ENCODE measurements at regions not wholly inside any gene's neighbourhood (a gene's known extent, or its start where the extent isn't known, plus 50 kb on each side); places are given as distances from the start of the nearest gene placed in this dataset.

DNA sequence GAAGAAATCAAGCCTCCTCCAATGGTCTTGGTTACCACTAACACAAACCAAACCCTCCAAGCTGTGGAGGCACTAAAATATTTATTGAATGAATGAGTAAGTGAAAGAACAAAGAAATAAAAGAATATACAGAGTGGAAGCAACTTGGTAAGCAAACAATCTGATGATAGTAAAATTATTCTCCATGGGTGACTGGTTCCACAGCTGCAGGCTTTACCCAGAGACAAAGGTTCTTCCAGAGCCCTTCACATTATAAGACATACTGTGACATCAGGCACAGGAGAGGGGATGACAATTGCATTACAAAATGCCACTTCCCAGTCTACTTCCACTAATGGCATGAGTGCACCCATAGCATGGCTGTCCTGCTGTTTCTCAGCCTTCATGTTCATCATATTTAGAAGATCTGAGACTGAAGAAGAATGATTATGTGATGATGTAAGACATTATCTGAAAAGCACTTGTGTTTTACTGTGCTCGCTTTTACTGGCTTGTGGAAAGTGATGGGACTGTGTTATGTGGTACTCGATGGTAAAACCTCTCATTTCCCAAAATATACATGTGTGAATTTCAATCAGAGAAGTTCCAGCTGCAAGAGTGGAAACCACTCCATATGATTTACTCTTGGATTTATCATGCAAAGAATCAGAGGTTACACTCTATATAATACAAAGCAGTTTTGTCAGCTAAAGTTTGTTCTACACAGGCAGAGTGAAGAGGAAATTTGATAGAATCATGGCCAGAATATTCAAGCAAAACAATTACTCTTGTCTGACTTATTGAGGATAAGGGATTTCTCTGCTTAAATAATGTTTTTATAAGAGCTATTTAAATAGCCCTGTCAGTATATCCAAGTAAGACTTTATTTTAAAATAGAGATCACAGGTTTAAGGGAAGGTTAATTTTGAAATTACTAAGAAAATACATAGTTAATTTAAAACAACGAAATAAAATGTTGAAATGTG, 220.2 kb upstream of the NBEA start:
- 51% methylated on average over 3 of the region's 3 CpGs for WGBS
- Histone ChIP-seq H3K9me3 (ENCODE audit: control insufficient read depth in 4 of 4, low read length in 3 of 4) (no peaks in the 10 kb centered on the region), H3K27me3 (ENCODE audit: control insufficient read depth in 4 of 4, insufficient read depth in 4 of 4, low read length in 3 of 4) (no peaks in the 10 kb centered on the region), H3K27ac (ENCODE audit: low read depth in 1 of 2, low read length in 2 of 2) (no peak overlapping the region), H3K4me1 (ENCODE audit: control insufficient read depth in 4 of 4, insufficient read depth in 4 of 4, low read length in 3 of 4) (no peaks in the 10 kb centered on the region), H3K4me3 (ENCODE audit: low read depth in 1 of 3, low read length in 3 of 3) (no peak overlapping the region), H3K9ac (ENCODE audit: low read depth in 1 of 2, low read length in 2 of 2) (no peak overlapping the region), H3K36me3 (ENCODE audit: control insufficient read depth in 4 of 4, insufficient read depth in 3 of 4, low read depth in 1 of 4, low read length in 3 of 4) (no peaks in the 10 kb centered on the region)
- DNase-seq (ENCODE audit: low spot score) = no peak
- TF ChIP-seq HNF4G (IDR thresholded peaks at IDR 0.05) = no peak
- TF ChIP-seq EGR1 (IDR thresholded peaks at IDR 0.05; ENCODE audit: low read depth in 2 of 2) = no peak
- no peak for TF ChIP-seq TAF1 (conservative IDR thresholded peaks at IDR 0.05)
- TF ChIP-seq, protein P1, sequence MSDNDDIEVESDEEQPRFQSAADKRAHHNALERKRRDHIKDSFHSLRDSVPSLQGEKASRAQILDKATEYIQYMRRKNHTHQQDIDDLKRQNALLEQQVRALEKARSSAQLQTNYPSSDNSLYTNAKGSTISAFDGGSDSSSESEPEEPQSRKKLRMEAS (IDR thresholded peaks at IDR 0.05) = no peak
- TF ChIP-seq YY1 (IDR thresholded peaks at IDR 0.05) = no peak
- TF ChIP-seq SP1 (IDR thresholded peaks at IDR 0.05) = no peak
- no peak for TF ChIP-seq GABPA (IDR thresholded peaks at IDR 0.05 in 1 of 2, conservative IDR thresholded peaks at IDR 0.05 in 1 of 2)
- TF ChIP-seq, protein P2, sequence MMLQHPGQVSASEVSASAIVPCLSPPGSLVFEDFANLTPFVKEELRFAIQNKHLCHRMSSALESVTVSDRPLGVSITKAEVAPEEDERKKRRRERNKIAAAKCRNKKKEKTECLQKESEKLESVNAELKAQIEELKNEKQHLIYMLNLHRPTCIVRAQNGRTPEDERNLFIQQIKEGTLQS (IDR thresholded peaks at IDR 0.05) = no peak
- TF ChIP-seq RXRA (IDR thresholded peaks at IDR 0.05) = no peak

DNA sequence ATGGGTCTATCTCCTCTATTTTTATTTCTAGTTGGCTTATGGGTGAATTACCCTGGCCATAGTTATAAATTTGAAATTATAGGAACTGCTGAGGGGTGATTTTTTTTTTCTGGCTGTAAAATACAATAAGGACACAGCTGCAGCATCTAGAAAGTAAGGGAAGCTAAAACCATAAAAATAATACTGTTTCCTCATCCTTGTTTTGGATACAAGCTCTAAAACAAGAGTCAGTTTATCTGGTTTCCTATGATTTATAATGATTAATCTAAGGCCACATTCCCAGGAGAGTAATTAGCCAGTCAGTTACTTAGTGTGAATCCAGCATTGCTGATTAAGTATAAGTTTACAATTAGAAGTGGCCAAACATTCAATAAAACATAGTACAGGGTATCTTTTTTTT, 219.1 kb upstream of the NBEA start:
- no peak for TF ChIP-seq FOXA2 (IDR thresholded peaks at IDR 0.05)
- TF ChIP-seq GABPA (IDR thresholded peaks at IDR 0.05 in 1 of 2, conservative IDR thresholded peaks at IDR 0.05 in 1 of 2) = no peak
- TF ChIP-seq JUND (IDR thresholded peaks at IDR 0.05) = no peak
- TF ChIP-seq, protein P2 (IDR thresholded peaks at IDR 0.05) = no peak
- no peak for TF ChIP-seq RAD21 (IDR thresholded peaks at IDR 0.05)
- TF ChIP-seq TAF1 (conservative IDR thresholded peaks at IDR 0.05) = no peak
- TF ChIP-seq YY1 (IDR thresholded peaks at IDR 0.05) = no peak
- TF ChIP-seq, protein P3, sequence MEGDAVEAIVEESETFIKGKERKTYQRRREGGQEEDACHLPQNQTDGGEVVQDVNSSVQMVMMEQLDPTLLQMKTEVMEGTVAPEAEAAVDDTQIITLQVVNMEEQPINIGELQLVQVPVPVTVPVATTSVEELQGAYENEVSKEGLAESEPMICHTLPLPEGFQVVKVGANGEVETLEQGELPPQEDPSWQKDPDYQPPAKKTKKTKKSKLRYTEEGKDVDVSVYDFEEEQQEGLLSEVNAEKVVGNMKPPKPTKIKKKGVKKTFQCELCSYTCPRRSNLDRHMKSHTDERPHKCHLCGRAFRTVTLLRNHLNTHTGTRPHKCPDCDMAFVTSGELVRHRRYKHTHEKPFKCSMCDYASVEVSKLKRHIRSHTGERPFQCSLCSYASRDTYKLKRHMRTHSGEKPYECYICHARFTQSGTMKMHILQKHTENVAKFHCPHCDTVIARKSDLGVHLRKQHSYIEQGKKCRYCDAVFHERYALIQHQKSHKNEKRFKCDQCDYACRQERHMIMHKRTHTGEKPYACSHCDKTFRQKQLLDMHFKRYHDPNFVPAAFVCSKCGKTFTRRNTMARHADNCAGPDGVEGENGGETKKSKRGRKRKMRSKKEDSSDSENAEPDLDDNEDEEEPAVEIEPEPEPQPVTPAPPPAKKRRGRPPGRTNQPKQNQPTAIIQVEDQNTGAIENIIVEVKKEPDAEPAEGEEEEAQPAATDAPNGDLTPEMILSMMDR (IDR thresholded peaks at IDR 0.05; ENCODE audit: low read depth, low read length, missing input control) = no peak
- no peak for TF ChIP-seq EGR1 (IDR thresholded peaks at IDR 0.05; ENCODE audit: low read depth in 2 of 2)
- TF ChIP-seq SP1 (IDR thresholded peaks at IDR 0.05) = no peak
- TF ChIP-seq RXRA (IDR thresholded peaks at IDR 0.05) = no peak
- no peak for TF ChIP-seq FOXA1 (IDR thresholded peaks at IDR 0.05)
- TF ChIP-seq NR2F2 (IDR thresholded peaks at IDR 0.05) = no peak
- TF ChIP-seq HNF4G (IDR thresholded peaks at IDR 0.05) = no peak
- TF ChIP-seq, protein P1 (IDR thresholded peaks at IDR 0.05) = no peak
- TF ChIP-seq HNF4A (conservative IDR thresholded peaks at IDR 0.05) = no peak
- TF ChIP-seq, protein P4, sequence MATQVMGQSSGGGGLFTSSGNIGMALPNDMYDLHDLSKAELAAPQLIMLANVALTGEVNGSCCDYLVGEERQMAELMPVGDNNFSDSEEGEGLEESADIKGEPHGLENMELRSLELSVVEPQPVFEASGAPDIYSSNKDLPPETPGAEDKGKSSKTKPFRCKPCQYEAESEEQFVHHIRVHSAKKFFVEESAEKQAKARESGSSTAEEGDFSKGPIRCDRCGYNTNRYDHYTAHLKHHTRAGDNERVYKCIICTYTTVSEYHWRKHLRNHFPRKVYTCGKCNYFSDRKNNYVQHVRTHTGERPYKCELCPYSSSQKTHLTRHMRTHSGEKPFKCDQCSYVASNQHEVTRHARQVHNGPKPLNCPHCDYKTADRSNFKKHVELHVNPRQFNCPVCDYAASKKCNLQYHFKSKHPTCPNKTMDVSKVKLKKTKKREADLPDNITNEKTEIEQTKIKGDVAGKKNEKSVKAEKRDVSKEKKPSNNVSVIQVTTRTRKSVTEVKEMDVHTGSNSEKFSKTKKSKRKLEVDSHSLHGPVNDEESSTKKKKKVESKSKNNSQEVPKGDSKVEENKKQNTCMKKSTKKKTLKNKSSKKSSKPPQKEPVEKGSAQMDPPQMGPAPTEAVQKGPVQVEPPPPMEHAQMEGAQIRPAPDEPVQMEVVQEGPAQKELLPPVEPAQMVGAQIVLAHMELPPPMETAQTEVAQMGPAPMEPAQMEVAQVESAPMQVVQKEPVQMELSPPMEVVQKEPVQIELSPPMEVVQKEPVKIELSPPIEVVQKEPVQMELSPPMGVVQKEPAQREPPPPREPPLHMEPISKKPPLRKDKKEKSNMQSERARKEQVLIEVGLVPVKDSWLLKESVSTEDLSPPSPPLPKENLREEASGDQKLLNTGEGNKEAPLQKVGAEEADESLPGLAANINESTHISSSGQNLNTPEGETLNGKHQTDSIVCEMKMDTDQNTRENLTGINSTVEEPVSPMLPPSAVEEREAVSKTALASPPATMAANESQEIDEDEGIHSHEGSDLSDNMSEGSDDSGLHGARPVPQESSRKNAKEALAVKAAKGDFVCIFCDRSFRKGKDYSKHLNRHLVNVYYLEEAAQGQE (IDR thresholded peaks at IDR 0.05) = no peak
- TF ChIP-seq, protein P5, sequence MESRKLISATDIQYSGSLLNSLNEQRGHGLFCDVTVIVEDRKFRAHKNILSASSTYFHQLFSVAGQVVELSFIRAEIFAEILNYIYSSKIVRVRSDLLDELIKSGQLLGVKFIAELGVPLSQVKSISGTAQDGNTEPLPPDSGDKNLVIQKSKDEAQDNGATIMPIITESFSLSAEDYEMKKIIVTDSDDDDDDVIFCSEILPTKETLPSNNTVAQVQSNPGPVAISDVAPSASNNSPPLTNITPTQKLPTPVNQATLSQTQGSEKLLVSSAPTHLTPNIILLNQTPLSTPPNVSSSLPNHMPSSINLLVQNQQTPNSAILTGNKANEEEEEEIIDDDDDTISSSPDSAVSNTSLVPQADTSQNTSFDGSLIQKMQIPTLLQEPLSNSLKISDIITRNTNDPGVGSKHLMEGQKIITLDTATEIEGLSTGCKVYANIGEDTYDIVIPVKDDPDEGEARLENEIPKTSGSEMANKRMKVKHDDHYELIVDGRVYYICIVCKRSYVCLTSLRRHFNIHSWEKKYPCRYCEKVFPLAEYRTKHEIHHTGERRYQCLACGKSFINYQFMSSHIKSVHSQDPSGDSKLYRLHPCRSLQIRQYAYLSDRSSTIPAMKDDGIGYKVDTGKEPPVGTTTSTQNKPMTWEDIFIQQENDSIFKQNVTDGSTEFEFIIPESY (IDR thresholded peaks at IDR 0.05) = no peak
- Histone ChIP-seq H3K4me3 (ENCODE audit: low read depth in 1 of 3, low read length in 3 of 3) (no peak overlapping the region), H3K27me3 (ENCODE audit: control insufficient read depth in 4 of 4, insufficient read depth in 4 of 4, low read length in 3 of 4) (no peaks in the 10 kb centered on the region), H3K4me1 (ENCODE audit: control insufficient read depth in 4 of 4, insufficient read depth in 4 of 4, low read length in 3 of 4) (no peaks in the 10 kb centered on the region), H3K36me3 (ENCODE audit: control insufficient read depth in 4 of 4, insufficient read depth in 3 of 4, low read depth in 1 of 4, low read length in 3 of 4) (no peaks in the 10 kb centered on the region), H3K9ac (ENCODE audit: low read depth in 1 of 2, low read length in 2 of 2) (no peak overlapping the region), H3K27ac (ENCODE audit: low read depth in 1 of 2, low read length in 2 of 2) (no peak overlapping the region), H3K9me3 (ENCODE audit: control insufficient read depth in 4 of 4, low read length in 3 of 4) (no peaks in the 10 kb centered on the region)
- no peak for DNase-seq (ENCODE audit: low spot score)

Measured in liver (tissue), 8 donors.